Prostate gland (tissue), 2 donors: ENCODE measurements at regions not wholly inside any gene's neighbourhood (a gene's known extent, or its start where the extent isn't known, plus 50 kb on each side); places are given as distances from the start of the nearest gene placed in this dataset.

Experiments used
- POLR2A ChIP-seq: fragments of 450-650 bp; IDR thresholded peaks from one replicate; pipeline ENCODE4 v1.6.1; 2016; ENCODE audit warnings: antibody characterized with exemption, mild to moderate bottlenecking
- TF ChIP-seq, protein P1 (sequence below), 4 experiments: fragments of 200-600 bp in 2 of 4; fragments of 450-650 bp in 2 of 4; sonication (generic) in 2 of 4; IDR thresholded peaks; 1 replicate in 3 of 4; 2 replicates in 1 of 4; pipeline ENCODE4 v1.5.1; 2016 to 2019; ENCODE audit warnings: antibody characterized with exemption in 4 of 4, mild to moderate bottlenecking in 2 of 4, moderate library complexity in 2 of 4

DNA sequence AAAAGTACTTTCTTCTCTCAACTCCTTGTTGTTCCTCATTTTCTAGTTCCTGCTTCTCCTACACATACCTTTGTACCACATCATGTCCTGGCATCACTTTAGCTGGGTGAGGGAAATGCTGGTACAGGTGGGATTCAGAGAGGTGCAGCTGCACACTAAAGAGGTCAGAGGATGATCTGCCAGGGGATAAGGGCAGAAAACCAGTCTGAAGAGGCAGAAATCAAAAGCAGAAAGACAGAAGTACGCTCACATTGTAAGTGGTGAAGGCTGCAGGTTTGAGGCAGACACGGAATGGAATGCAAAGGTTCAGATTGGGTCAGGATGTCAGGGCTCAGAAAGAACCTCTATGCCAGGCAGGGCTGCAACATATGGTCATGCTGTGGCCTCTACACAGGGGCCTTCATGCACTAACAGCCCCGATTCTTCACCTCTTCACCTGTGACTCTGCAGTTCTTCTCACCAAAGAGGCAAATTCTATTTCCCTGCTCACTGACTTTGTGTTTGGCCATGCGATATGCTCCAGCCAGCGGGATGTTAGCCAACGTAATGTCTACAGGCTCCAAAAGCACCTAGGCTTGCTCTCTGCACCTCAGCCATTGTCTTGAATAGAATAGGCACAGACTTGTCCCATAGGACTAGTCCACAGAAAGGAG, 373.7 kb downstream of the NXPE2 start:
- TF ChIP-seq, protein P1, sequence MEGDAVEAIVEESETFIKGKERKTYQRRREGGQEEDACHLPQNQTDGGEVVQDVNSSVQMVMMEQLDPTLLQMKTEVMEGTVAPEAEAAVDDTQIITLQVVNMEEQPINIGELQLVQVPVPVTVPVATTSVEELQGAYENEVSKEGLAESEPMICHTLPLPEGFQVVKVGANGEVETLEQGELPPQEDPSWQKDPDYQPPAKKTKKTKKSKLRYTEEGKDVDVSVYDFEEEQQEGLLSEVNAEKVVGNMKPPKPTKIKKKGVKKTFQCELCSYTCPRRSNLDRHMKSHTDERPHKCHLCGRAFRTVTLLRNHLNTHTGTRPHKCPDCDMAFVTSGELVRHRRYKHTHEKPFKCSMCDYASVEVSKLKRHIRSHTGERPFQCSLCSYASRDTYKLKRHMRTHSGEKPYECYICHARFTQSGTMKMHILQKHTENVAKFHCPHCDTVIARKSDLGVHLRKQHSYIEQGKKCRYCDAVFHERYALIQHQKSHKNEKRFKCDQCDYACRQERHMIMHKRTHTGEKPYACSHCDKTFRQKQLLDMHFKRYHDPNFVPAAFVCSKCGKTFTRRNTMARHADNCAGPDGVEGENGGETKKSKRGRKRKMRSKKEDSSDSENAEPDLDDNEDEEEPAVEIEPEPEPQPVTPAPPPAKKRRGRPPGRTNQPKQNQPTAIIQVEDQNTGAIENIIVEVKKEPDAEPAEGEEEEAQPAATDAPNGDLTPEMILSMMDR (IDR thresholded peaks at IDR 0.05): no peak
- TF ChIP-seq POLR2A: no peak
